Fibroblast of lung (primary cell): ENCODE measurements at regions not wholly inside any gene's neighbourhood (a gene's known extent, or its start where the extent isn't known, plus 50 kb on each side); places are given as distances from the start of the nearest gene placed in this dataset.
"Not testable (repeated sequence)": the region's sequence is repeated elsewhere in the genome, so short reads cannot be mapped to it uniquely, and the experiment has no call there.

Experiments
- CTCF ChIP-seq, 2 donors: IDR thresholded peaks in 1 of 2; conservative IDR thresholded peaks in 1 of 2; 1 replicate in 1 of 2; 2 replicates in 1 of 2; pipeline ENCODE4 v1.5.1; 2011 to 2012; ENCODE audit warnings: low read length in 2 of 2, control low read depth in 1 of 2, inconsistent platforms in 1 of 2, low read depth in 1 of 2, mild to moderate bottlenecking in 1 of 2
- EZH2 ChIP-seq: IDR thresholded peaks from 2 replicates; pipeline ENCODE4 v1.5.1; 2012; ENCODE audit warnings: low read length, control low read depth, mild to moderate bottlenecking; ENCODE audit errors: missing control alignments

GRCh38 chr7:113742946-113743431 lies 175.8 kb downstream of the PPP1R3A start:
- not testable (repeated sequence) for TF ChIP-seq CTCF (conservative IDR thresholded peaks at IDR 0.05 in 1 of 2, IDR thresholded peaks at IDR 0.05 in 1 of 2; ENCODE audit: low read depth in 1 of 2, low read length in 2 of 2); EZH2
